Right lobe of liver (tissue), 6 donors: ENCODE measurements at regions not wholly inside any gene's neighbourhood (a gene's known extent, or its start where the extent isn't known, plus 50 kb on each side); places are given as distances from the start of the nearest gene placed in this dataset.

Experiments
- ATAC-seq, 4 donors: fragments of 200-7000 bp; cut with Tn5 transposase; one replicate each; pipeline ENCODE4 v1.9.1; 2020; ENCODE audit warnings: mild to moderate bottlenecking in 4 of 4, moderate library complexity in 4 of 4
- DNase-seq, 3 donors: peaks; one replicate each; pipeline ENCODE4 v3.0.0-alpha.2; 2020
- H3K27ac ChIP-seq, 3 donors: fragments of 200-600 bp; one replicate each; pipeline ENCODE4 v1.8.0; 2022
- H3K27me3 ChIP-seq, 2 donors: fragments of 200-600 bp; one replicate each; pipeline ENCODE4 v1.8.0; 2022
- H3K36me3 ChIP-seq, 4 donors: fragments of 200-600 bp; sonication (generic) in 1 of 4; one replicate each; pipeline versions ENCODE4 v1.5.1 to v1.8.0; 2017 to 2022; ENCODE audit warnings: control low read depth in 1 of 4
- H3K4me1 ChIP-seq, 4 donors: fragments of 200-600 bp; sonication (generic) in 1 of 4; one replicate each; pipeline versions ENCODE4 v1.5.1 to v1.8.0; 2017 to 2022; ENCODE audit warnings: control low read depth in 1 of 4
- H3K4me3 ChIP-seq, 3 donors: fragments of 200-600 bp; one replicate each; pipeline ENCODE4 v1.8.0; 2022
- H3K9me3 ChIP-seq, 4 donors: fragments of 200-600 bp; sonication (generic) in 1 of 4; one replicate each; pipeline versions ENCODE4 v1.5.1 to v1.8.0; 2017 to 2022; ENCODE audit warnings: control low read depth in 1 of 4
- POLR2A ChIP-seq: fragments of 450-650 bp; IDR thresholded peaks from one replicate; pipeline ENCODE4 v1.6.1; 2017; ENCODE audit warnings: antibody characterized with exemption, mild to moderate bottlenecking
- WGBS: methylation state at CpG from one replicate; pipeline ENCODE4 v1.1.6; 2018; ENCODE audit warnings: low coverage, low lambda C conversion rate; ENCODE audit not compliant: insufficient coverage; ENCODE audit errors: missing lambda C conversion rate; 5-methylcytosine and 5-hydroxymethylcytosine counted together
- intact Hi-C, 2 donors: fragments of 100-400 bp; cut with DNase I; formaldehyde crosslinking; loops; one replicate each; pipeline versions ENCODE4 v1.11.2 to v1.14.1; 2022
- TF ChIP-seq, protein P1 (sequence below), 4 donors: fragments of 200-600 bp in 3 of 4; fragments of 450-650 bp in 1 of 4; IDR thresholded peaks; one replicate each; pipeline versions ENCODE4 v1.5.1 to v1.8.0; 2016 to 2022; ENCODE audit warnings: antibody characterized with exemption in 4 of 4, mild to moderate bottlenecking in 2 of 4
- donor health status: DM: no; HTN: yes; CAD: no.
- donor health status: DM: no; HTN: no; CAD: no.
- donor health status: DM: no; HTN: no; CAD: no.
- donor health status: DM: no; HTN: yes; CAD: no.
- donor health status: DM: no; HTN: yes; CAD: no.

DNA sequence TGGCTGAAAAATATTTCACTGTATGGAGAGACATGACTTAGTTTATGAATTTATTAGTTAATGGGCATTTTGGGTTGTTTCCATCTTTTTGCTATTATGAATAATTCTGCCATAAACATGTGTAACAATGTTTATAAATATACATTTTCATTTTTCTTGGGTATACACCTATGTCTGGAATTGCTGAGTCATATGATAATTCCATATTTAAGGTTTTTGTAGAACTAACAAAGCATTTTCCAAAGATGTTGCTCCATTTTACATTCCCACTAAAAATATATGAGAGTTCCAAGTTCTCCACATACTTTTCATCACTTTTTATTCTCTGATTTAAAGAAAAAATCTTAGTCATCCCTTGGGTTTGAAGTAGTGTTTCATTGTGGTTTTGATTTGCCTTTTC, 108.8 kb upstream of the LRRTM4 start:
- no peak for TF ChIP-seq POLR2A
- H3K27ac ChIP-seq = no peak overlapping the region
- no peaks in the 10 kb centered on the region for H3K36me3 ChIP-seq
- H3K4me1 ChIP-seq = no peaks in the 10 kb centered on the region
- ATAC-seq (no peak), DNase-seq (no peak)
- no peaks in the 10 kb centered on the region for H3K27me3 ChIP-seq
- H3K9me3 ChIP-seq = no peaks in the 10 kb centered on the region
- H3K4me3 ChIP-seq = no peak overlapping the region
- intact Hi-C loops = no loop called here

DNA sequence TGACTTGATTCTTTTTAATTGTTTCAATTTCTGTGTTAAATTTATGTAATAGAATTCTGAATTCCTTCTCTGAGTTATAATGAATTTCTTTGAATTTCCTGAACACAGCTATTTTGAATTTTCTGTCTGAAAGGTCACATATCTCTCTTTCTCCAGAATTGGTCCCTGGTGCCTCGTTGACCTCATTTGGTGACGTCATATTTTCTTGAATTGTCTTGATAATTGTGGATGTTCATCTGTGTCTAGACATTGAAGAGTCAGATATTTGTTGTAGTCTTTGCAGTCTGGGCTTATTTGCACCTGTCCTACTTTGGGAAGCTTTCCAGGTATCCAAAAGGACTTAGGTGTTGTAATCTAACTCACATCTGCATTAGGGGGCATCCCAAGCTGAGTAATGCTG, 111.4 kb upstream of the LRRTM4 start:
- Histone ChIP-seq H3K27me3 (no peaks in the 10 kb centered on the region), H3K4me1 (no peaks in the 10 kb centered on the region), H3K36me3 (no peaks in the 10 kb centered on the region), H3K27ac (no peak overlapping the region), H3K9me3 (no peaks in the 10 kb centered on the region), H3K4me3 (no peak overlapping the region)
- DNase-seq (no peak), ATAC-seq (no peak)
- intact Hi-C loops = no loop called here
- no peak for TF ChIP-seq POLR2A
- 59% methylated on average over 2 of the region's 2 CpGs for WGBS

DNA sequence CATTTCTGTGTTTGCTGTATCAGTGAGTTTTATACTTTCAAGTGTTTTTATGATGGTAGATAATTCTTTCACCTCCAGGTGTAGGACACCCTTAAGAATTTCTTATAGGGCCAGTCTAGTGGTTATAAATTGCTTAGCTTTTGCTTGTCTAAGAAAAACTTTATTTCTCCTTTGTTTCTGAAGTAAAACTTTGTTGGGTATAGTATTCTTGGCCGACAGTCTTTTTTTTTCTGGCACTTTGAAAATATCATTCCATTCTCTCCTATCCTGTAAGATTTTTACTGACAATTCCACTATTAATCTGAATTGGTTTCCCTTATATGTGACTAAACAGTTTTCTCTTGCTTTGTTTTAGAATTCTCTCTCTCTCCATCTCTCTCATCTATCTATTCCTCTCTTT, 118.7 kb upstream of the LRRTM4 start:
- DNase-seq = no peak
- Histone ChIP-seq H3K27me3 (no peaks in the 10 kb centered on the region), H3K36me3 (no peaks in the 10 kb centered on the region), H3K4me3 (no peak overlapping the region), H3K27ac (no peak overlapping the region), H3K4me1 (no peaks in the 10 kb centered on the region), H3K9me3 (no peaks in the 10 kb centered on the region)
- TF ChIP-seq, protein P1, sequence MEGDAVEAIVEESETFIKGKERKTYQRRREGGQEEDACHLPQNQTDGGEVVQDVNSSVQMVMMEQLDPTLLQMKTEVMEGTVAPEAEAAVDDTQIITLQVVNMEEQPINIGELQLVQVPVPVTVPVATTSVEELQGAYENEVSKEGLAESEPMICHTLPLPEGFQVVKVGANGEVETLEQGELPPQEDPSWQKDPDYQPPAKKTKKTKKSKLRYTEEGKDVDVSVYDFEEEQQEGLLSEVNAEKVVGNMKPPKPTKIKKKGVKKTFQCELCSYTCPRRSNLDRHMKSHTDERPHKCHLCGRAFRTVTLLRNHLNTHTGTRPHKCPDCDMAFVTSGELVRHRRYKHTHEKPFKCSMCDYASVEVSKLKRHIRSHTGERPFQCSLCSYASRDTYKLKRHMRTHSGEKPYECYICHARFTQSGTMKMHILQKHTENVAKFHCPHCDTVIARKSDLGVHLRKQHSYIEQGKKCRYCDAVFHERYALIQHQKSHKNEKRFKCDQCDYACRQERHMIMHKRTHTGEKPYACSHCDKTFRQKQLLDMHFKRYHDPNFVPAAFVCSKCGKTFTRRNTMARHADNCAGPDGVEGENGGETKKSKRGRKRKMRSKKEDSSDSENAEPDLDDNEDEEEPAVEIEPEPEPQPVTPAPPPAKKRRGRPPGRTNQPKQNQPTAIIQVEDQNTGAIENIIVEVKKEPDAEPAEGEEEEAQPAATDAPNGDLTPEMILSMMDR (IDR thresholded peaks at IDR 0.05) = no peak
- TF ChIP-seq POLR2A = no peak
- 57% methylated on average over 1 of the region's 1 CpG for WGBS
- ATAC-seq = no peak
- intact Hi-C loops = no loop called here

DNA sequence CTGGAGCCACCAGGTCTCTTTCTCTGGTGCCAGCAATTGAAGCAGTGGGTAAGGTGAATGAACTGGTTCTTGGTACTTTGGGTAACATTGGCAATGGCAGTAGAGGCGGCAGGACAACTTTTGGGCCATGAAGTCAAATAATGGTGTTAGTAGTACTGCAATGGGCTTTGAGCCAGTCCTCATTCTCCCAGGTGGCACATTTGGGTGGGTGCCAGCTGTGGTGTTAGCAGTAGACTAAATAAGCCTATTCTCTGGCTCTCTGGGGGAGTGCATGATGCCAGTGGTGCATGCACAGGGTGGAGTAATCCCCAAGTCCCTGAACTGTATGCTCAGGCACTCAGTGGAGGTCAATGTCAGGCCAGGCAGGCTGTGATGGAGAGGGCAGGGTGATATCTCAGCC, 120.2 kb upstream of the LRRTM4 start:
- Histone ChIP-seq H3K27me3 (no peaks in the 10 kb centered on the region), H3K27ac (no peak overlapping the region), H3K4me3 (no peak overlapping the region), H3K36me3 (no peaks in the 10 kb centered on the region), H3K4me1 (no peaks in the 10 kb centered on the region), H3K9me3 (no peaks in the 10 kb centered on the region)
- 83% methylated on average over 1 of the region's 1 CpG for WGBS
- DNase-seq (no peak), ATAC-seq (no peak)
- intact Hi-C loops = no loop called here
- no peak for TF ChIP-seq POLR2A
- TF ChIP-seq, protein P1 (IDR thresholded peaks at IDR 0.05) = no peak

DNA sequence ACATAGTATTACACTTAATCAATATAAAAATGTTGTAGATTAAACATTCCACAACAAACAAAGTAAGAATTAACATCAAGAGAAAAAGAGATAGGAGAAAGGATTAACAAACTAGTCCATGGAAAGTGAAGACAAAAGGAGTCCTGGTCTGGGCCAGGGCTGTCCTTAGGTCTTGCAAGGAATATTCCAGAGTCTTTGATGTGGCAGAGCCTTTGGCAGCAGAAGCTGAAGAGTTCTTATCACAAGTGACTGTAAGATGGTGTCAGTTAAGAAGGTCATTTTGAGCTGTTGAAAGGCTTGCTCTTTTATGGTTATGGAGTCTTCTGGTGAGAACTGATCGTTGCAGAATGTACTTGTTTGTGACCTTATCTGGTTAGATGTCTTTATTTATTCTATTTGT, 127.7 kb upstream of the LRRTM4 start:
- H3K9me3 ChIP-seq = no peaks in the 10 kb centered on the region
- H3K27me3 ChIP-seq = no peaks in the 10 kb centered on the region
- H3K4me3 ChIP-seq = no peak overlapping the region
- no peaks in the 10 kb centered on the region for H3K36me3 ChIP-seq
- ATAC-seq (no peak), DNase-seq (no peak)
- TF ChIP-seq, protein P1 (IDR thresholded peaks at IDR 0.05) = no peak
- TF ChIP-seq POLR2A = no peak
- no peaks in the 10 kb centered on the region for H3K4me1 ChIP-seq
- no peak overlapping the region for H3K27ac ChIP-seq
- intact Hi-C loops = no loop called here
- 25% methylated on average over 1 of the region's 1 CpG for WGBS

DNA sequence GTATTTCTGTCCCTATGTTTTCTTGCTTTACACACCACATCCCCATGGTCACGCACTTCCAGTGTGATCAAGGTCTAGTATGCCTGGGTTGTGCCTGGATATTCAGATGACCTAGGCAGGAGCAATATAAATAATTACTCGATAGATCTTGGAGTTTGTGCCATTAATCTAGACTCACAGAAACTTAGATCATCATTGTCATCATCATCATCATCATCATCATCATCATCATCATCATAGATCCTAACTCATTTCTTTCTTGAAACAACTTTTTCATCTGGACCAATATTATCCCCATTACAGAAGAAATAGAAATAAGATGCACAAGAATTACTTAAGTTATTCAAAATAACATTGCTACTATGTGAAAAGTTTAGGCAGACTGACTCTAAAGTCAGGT, 130.3 kb upstream of the LRRTM4 start:
- 40% methylated on average over 2 of the region's 2 CpGs for WGBS
- intact Hi-C loops = no loop called here

More for the DNA sequence above, 130.3 kb upstream of the LRRTM4 start:
- no peaks in the 10 kb centered on the region for H3K9me3 ChIP-seq
- H3K36me3 ChIP-seq = no peaks in the 10 kb centered on the region
- H3K4me3 ChIP-seq = no peak overlapping the region
- TF ChIP-seq POLR2A = no peak
- TF ChIP-seq, protein P1 (IDR thresholded peaks at IDR 0.05) = no peak
- no peaks in the 10 kb centered on the region for H3K27me3 ChIP-seq
- no peak overlapping the region for H3K27ac ChIP-seq
- no peaks in the 10 kb centered on the region for H3K4me1 ChIP-seq
- DNase-seq (no peak), ATAC-seq (no peak)
